GM12878 (cell line): ENCODE measurements at regions not wholly inside any gene's neighbourhood (a gene's known extent, or its start where the extent isn't known, plus 50 kb on each side); places are given as distances from the start of the nearest gene placed in this dataset.

Experiments used
- ATAC-seq: fragments of 200-7000 bp; cut with Tn5 transposase; 3 replicates; pipeline ENCODE4 v1.9.1; 2020; ENCODE audit warnings: mild to moderate bottlenecking, moderate library complexity
- BruUV-seq: library from RNA; stranded (reverse); fragments of 400-500 nt; replicated peaks from 2 replicates; lab custom pipeline; 2021; lab: Mats Ljungman, UMichigan
- CTCF ChIA-PET: fragments of 300-600 bp; sonication (Branson Sonifier 250); formaldehyde crosslinking; extraction: SDS; loops from one replicate; lab custom pipeline; 2021; ENCODE audit warnings: inconsistent platforms; lab: Yijun Ruan, JAX
- POLR2A ChIA-PET: fragments of 350-600 bp; formaldehyde crosslinking; extraction: SDS; loops from one replicate; lab custom pipeline; 2021; ENCODE audit warnings: inconsistent platforms; lab: Charles Lee
- RAD21 ChIA-PET: fragments of 300-600 bp; sonication (Branson Sonifier 250); formaldehyde crosslinking; loops from one replicate; lab custom pipeline; 2023; ENCODE audit warnings: antibody characterized with exemption; ENCODE audit not compliant: unreplicated experiment; lab: Charles Lee
- SMC1A ChIA-PET: fragments of 300-600 bp; sonication (Branson Sonifier 250); formaldehyde crosslinking; loops from one replicate; lab custom pipeline; 2023; ENCODE audit not compliant: unreplicated experiment, uncharacterized antibody; lab: Charles Lee
- DNase-seq: peaks from one replicate; pipeline ENCODE4 v3.0.0-alpha.2; 2011; ENCODE audit warnings: low read depth, low spot score
- FAIRE-seq: peaks from 3 replicates; lab custom pipeline; 2011; peaks lifted over from hg19 to GRCh38; lab: Jason Lieb, UNC
- H2AFZ ChIP-seq: 2 replicates; pipeline ENCODE4 v1.6.0; 2011; ENCODE audit warnings: low read depth, low read length, control low read depth; ENCODE audit not compliant: control insufficient read depth
- H3K27ac ChIP-seq: 2 replicates; pipeline ENCODE4 v1.5.1; 2011; ENCODE audit warnings: control low read depth; ENCODE audit not compliant: control insufficient read depth, insufficient read depth
- H3K27me3 ChIP-seq, 2 experiments: replicated peaks in 1 of 2; 2 replicates each; pipeline versions ENCODE4 v1.6.0 to v1.6.1; 2011; ENCODE audit warnings: low read length in 1 of 2; ENCODE audit not compliant: control insufficient read depth in 2 of 2, insufficient read depth in 2 of 2
- H3K36me3 ChIP-seq, 2 experiments: 2 replicates each; pipeline ENCODE4 v1.5.1; 2011; ENCODE audit warnings: low read length in 1 of 2; ENCODE audit not compliant: control insufficient read depth in 2 of 2, insufficient read depth in 2 of 2
- H3K4me1 ChIP-seq: 2 replicates; pipeline ENCODE4 v1.6.1; 2011; ENCODE audit warnings: mild to moderate bottlenecking, low read length, moderate library complexity, mixed read lengths; ENCODE audit not compliant: control insufficient read depth, insufficient read depth
- H3K4me2 ChIP-seq: 2 replicates; pipeline ENCODE4 v1.6.0; 2011; ENCODE audit warnings: control low read depth; ENCODE audit not compliant: control insufficient read depth, insufficient read depth
- H3K4me3 ChIP-seq: fragments of 200-600 bp; sonication (generic); 2 replicates; pipeline ENCODE4 v1.5.1; 2016
- H3K79me2 ChIP-seq: 2 replicates; pipeline ENCODE4 v1.6.0; 2011; ENCODE audit warnings: low read length; ENCODE audit not compliant: control insufficient read depth, insufficient read depth
- H3K9ac ChIP-seq: 2 replicates; pipeline ENCODE4 v1.8.0; 2011; ENCODE audit warnings: low read length, control low read depth, mixed read lengths; ENCODE audit not compliant: control insufficient read depth, insufficient read depth
- H3K9me3 ChIP-seq: replicated peaks from 3 replicates; pipeline ENCODE4 v1.5.1; 2011; ENCODE audit warnings: mild to moderate bottlenecking, low read length; ENCODE audit not compliant: control insufficient read depth, insufficient read depth
- H4K20me1 ChIP-seq: 2 replicates; pipeline ENCODE4 v1.6.0; 2011; ENCODE audit not compliant: control insufficient read depth, insufficient read depth
- BCLAF1 ChIP-seq: fragments of 450-650 bp; IDR thresholded peaks from 2 replicates; pipeline ENCODE4 v1.6.1; 2017; ENCODE audit warnings: antibody characterized with exemption, mild to moderate bottlenecking, moderate library complexity
- CHD1 ChIP-seq: IDR thresholded peaks from 2 replicates; pipeline ENCODE4 v1.6.1; 2012; ENCODE audit warnings: low read depth, low read length, improper control_type of control experiment
- CREM ChIP-seq: IDR thresholded peaks from 2 replicates; pipeline ENCODE4 v1.6.1; 2014; ENCODE audit warnings: antibody characterized with exemption, low read depth
- EED ChIP-seq: sonication (generic); IDR thresholded peaks from 2 replicates; pipeline ENCODE4 v1.6.1; 2016; ENCODE audit warnings: antibody characterized with exemption, low read depth
- EGR1 ChIP-seq, 2 experiments: IDR thresholded peaks; 1 replicate in 1 of 2; 2 replicates in 1 of 2; pipeline ENCODE4 v1.6.1; 2011 to 2012; ENCODE audit warnings: low read depth in 2 of 2, low read length in 2 of 2, borderline replicate concordance in 1 of 2, mild to moderate bottlenecking in 1 of 2, moderate library complexity in 1 of 2
- EZH2 ChIP-seq: IDR thresholded peaks from 2 replicates; pipeline ENCODE4 v1.6.1; 2012; ENCODE audit warnings: low read depth, mild to moderate bottlenecking, control low read depth, inconsistent platforms, low read length, borderline replicate concordance; ENCODE audit not compliant: control insufficient read depth
- HDGF ChIP-seq: fragments of 450-650 bp; IDR thresholded peaks from 2 replicates; pipeline ENCODE4 v1.6.1; 2016; ENCODE audit warnings: antibody characterized with exemption
- MEF2A ChIP-seq: IDR thresholded peaks from 2 replicates; pipeline ENCODE4 v1.6.1; 2011; ENCODE audit warnings: low read depth, mild to moderate bottlenecking, low read length, moderate library complexity; ENCODE audit not compliant: insufficient read depth
- PAX5 ChIP-seq: IDR thresholded peaks from 2 replicates; pipeline ENCODE4 v1.6.1; 2011; ENCODE audit warnings: low read depth, low read length, borderline replicate concordance
- PML ChIP-seq: IDR thresholded peaks from 2 replicates; pipeline ENCODE4 v1.6.1; 2012; ENCODE audit warnings: low read length, inconsistent platforms
- POLR2AphosphoS5 ChIP-seq: IDR thresholded peaks from 2 replicates; pipeline ENCODE4 v1.6.1; 2011; ENCODE audit warnings: mild to moderate bottlenecking, low read length, inconsistent platforms
- RELA ChIP-seq: fragments of 450-650 bp; IDR thresholded peaks from 2 replicates; pipeline ENCODE4 v1.8.0; 2014; ENCODE audit warnings: borderline replicate concordance; ENCODE audit not compliant: partially characterized antibody
- SMAD1 ChIP-seq: fragments of 450-650 bp; IDR thresholded peaks from 2 replicates; pipeline ENCODE4 v1.6.1; 2018; ENCODE audit warnings: mild to moderate bottlenecking, low read depth; ENCODE audit not compliant: partially characterized antibody
- SRF ChIP-seq, 2 experiments: IDR thresholded peaks; 2 replicates each; pipeline ENCODE4 v1.6.1; 2011; ENCODE audit warnings: low read depth in 2 of 2, low read length in 2 of 2, mild to moderate bottlenecking in 1 of 2, moderate library complexity in 1 of 2
- USF1 ChIP-seq: IDR thresholded peaks from 2 replicates; pipeline ENCODE4 v1.6.1; 2011; ENCODE audit warnings: borderline replicate concordance, low read depth, mild to moderate bottlenecking, moderate library complexity, mixed read lengths, low read length; ENCODE audit not compliant: insufficient read depth; ENCODE audit errors: extremely low read length
- WGBS: methylation state at CpG from one replicate; pipeline ENCODE4 v1.1.6; 2016; ENCODE audit warnings: low lambda C conversion rate; ENCODE audit not compliant: insufficient replicate concordance, insufficient coverage; ENCODE audit errors: missing lambda C conversion rate; 5-methylcytosine and 5-hydroxymethylcytosine counted together
- in situ Hi-C: fragments of 300-500 bp; cut with MboI; formaldehyde crosslinking; loops from 9 replicates; pipeline ENCODE4 v1.14.3; 2018; ENCODE audit warnings: mixed read lengths
- intact Hi-C: fragments of 100-400 bp; cut with micrococcal nuclease; formaldehyde crosslinking; loops from one replicate; pipeline ENCODE4 v1.14.2; 2022; ENCODE audit not compliant: unreplicated experiment
- TF ChIP-seq, protein P1 (sequence below): fragments of 450-650 bp; IDR thresholded peaks from 2 replicates; pipeline ENCODE4 v1.6.1; 2016; ENCODE audit warnings: mild to moderate bottlenecking
- TF ChIP-seq, protein P2 (sequence below): IDR thresholded peaks from 2 replicates; pipeline ENCODE4 v1.6.1; 2012; ENCODE audit warnings: low read depth, low read length, improper control_type of control experiment

GRCh38 chr4:176844448-176844847, 51.7 kb upstream of the VEGFC start:
- H3K4me1 ChIP-seq, result no peaks in the 10 kb centered on the region
- H3K9me3 ChIP-seq, result no peaks in the 10 kb centered on the region
- no peak overlapping the region for H3K9ac ChIP-seq
- BruUV-seq, result no TSS peak
- H2AFZ ChIP-seq, result no peak overlapping the region
- POLR2A ChIA-PET, result no interaction called here
- no peaks in the 10 kb centered on the region for H4K20me1 ChIP-seq
- DNase-seq, result no peak
- RAD21 ChIA-PET, result no interaction called here
- SMC1A ChIA-PET, result no interaction called here
- no peak overlapping the region for H3K27ac ChIP-seq
- no peaks in the 10 kb centered on the region for H3K36me3 ChIP-seq
- no peak overlapping the region for H3K4me2 ChIP-seq
- no peaks in the 10 kb centered on the region for H3K79me2 ChIP-seq
- 56% methylated on average over 4 of the region's 4 CpGs for WGBS
- CTCF ChIA-PET, result no interaction called here
- intact Hi-C loops, result no loop called here
- no peak for ATAC-seq
- H3K27me3 ChIP-seq, result no peaks in the 10 kb centered on the region
- H3K4me3 ChIP-seq, result no peak overlapping the region
- in situ Hi-C loops, result no loop called here
- TF ChIP-seq CREM (no peak), PAX5 (no peak), BCLAF1 (no peak), SRF (IDR thresholded peaks at IDR 0.05; ENCODE audit: low read depth in 2 of 2, low read length in 2 of 2) (no peak), MEF2A (no peak), EZH2 (no peak), USF1 (no peak), SMAD1 (no peak), PML (no peak), RELA (no peak), EED (no peak), CHD1 (no peak), EGR1 (IDR thresholded peaks at IDR 0.05; ENCODE audit: borderline replicate concordance in 1 of 2, low read depth in 2 of 2, low read length in 2 of 2) (no peak), HDGF (no peak), POLR2AphosphoS5 (no peak)
- TF ChIP-seq, protein P1, sequence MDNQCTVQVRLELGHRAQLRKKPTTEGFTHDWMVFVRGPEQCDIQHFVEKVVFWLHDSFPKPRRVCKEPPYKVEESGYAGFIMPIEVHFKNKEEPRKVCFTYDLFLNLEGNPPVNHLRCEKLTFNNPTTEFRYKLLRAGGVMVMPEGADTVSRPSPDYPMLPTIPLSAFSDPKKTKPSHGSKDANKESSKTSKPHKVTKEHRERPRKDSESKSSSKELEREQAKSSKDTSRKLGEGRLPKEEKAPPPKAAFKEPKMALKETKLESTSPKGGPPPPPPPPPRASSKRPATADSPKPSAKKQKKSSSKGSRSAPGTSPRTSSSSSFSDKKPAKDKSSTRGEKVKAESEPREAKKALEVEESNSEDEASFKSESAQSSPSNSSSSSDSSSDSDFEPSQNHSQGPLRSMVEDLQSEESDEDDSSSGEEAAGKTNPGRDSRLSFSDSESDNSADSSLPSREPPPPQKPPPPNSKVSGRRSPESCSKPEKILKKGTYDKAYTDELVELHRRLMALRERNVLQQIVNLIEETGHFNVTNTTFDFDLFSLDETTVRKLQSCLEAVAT, result no peak
- TF ChIP-seq, protein P2, sequence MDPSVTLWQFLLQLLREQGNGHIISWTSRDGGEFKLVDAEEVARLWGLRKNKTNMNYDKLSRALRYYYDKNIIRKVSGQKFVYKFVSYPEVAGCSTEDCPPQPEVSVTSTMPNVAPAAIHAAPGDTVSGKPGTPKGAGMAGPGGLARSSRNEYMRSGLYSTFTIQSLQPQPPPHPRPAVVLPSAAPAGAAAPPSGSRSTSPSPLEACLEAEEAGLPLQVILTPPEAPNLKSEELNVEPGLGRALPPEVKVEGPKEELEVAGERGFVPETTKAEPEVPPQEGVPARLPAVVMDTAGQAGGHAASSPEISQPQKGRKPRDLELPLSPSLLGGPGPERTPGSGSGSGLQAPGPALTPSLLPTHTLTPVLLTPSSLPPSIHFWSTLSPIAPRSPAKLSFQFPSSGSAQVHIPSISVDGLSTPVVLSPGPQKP, result no peak
- no peak for FAIRE-seq
